ENCODE measurements at regions not wholly inside any gene's neighbourhood (a gene's known extent, or its start where the extent isn't known, plus 50 kb on each side); places are given as distances from the start of the nearest gene placed in this dataset.

DNA sequence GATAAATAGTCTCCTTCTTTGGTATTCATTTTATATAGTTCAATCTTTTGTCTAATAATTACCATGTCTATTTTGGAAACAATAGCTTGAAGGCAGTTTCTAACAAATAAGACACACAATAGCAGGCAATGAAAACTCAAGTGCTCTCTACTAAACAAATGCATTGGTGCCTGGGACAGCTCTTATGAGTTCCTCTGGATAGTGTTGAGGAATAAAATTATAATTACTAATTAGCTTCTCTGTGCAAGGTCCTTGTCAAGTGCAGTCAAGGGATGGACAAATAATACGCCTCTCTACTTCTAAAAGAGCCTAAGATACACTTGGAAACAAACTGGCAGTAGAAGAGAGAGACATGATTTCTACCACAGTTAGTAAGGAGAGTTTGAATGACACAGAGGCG is 229.0 kb upstream of the GLRA2 start:
- Histone ChIP-seq H3K4me2 (no peak overlapping the region), H3K4me3 (ENCODE audit: low read depth in 2 of 2, low read length in 1 of 2) (no peak overlapping the region), H3K9ac (no peak overlapping the region), H4K20me1 (ENCODE audit: insufficient read depth) (no peaks in the 10 kb centered on the region), H3K79me2 (ENCODE audit: insufficient read depth) (no peaks in the 10 kb centered on the region), H3F3A (replicated peaks; ENCODE audit: insufficient read depth) (no peaks in the 10 kb centered on the region), H3K4me1 (ENCODE audit: control insufficient read depth in 1 of 2, insufficient read depth in 2 of 2, low read depth in 1 of 2, low read length in 1 of 2) (no peaks in the 10 kb centered on the region), H3K27me3 (ENCODE audit: insufficient read depth) (no peaks in the 10 kb centered on the region), H3K9me3 (no peaks in the 10 kb centered on the region), H3K9me2 (no peaks in the 10 kb centered on the region), H2AFZ (ENCODE audit: low read depth) (no peak overlapping the region), H3K36me3 (replicated peaks in 1 of 2; ENCODE audit: control insufficient read depth in 1 of 2, insufficient read depth in 2 of 2, low read length in 1 of 2) (no peaks in the 10 kb centered on the region), H3K27ac (ENCODE audit: low read depth in 2 of 2, low read length in 1 of 2) (no peak overlapping the region)
- no peak for TF ChIP-seq GATA2 (CRISPR knock-in tag; IDR thresholded peaks at IDR 0.05)
- TF ChIP-seq GABPA (IDR thresholded peaks at IDR 0.05; ENCODE audit: low read depth), result no peak
- TF ChIP-seq SIN3A (IDR thresholded peaks at IDR 0.05; ENCODE audit: borderline replicate concordance, low read depth, low read length), result no peak
- TF ChIP-seq FOSL2 (IDR thresholded peaks at IDR 0.05; ENCODE audit: borderline replicate concordance, low read depth), result no peak
- TF ChIP-seq, protein P1, sequence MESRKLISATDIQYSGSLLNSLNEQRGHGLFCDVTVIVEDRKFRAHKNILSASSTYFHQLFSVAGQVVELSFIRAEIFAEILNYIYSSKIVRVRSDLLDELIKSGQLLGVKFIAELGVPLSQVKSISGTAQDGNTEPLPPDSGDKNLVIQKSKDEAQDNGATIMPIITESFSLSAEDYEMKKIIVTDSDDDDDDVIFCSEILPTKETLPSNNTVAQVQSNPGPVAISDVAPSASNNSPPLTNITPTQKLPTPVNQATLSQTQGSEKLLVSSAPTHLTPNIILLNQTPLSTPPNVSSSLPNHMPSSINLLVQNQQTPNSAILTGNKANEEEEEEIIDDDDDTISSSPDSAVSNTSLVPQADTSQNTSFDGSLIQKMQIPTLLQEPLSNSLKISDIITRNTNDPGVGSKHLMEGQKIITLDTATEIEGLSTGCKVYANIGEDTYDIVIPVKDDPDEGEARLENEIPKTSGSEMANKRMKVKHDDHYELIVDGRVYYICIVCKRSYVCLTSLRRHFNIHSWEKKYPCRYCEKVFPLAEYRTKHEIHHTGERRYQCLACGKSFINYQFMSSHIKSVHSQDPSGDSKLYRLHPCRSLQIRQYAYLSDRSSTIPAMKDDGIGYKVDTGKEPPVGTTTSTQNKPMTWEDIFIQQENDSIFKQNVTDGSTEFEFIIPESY (IDR thresholded peaks at IDR 0.05; ENCODE audit: borderline replicate concordance, low read depth), result no peak
- TF ChIP-seq TAF1 (IDR thresholded peaks at IDR 0.05; ENCODE audit: borderline replicate concordance, low read depth, low read length), result no peak
- TF ChIP-seq CHD2 (IDR thresholded peaks at IDR 0.05; ENCODE audit: low read length, partially characterized antibody), result no peak
- TF ChIP-seq, protein P2, sequence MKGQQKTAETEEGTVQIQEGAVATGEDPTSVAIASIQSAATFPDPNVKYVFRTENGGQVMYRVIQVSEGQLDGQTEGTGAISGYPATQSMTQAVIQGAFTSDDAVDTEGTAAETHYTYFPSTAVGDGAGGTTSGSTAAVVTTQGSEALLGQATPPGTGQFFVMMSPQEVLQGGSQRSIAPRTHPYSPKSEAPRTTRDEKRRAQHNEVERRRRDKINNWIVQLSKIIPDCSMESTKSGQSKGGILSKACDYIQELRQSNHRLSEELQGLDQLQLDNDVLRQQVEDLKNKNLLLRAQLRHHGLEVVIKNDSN (IDR thresholded peaks at IDR 0.05; ENCODE audit: borderline replicate concordance, low read depth), result no peak
- no peak for TF ChIP-seq EP300 (IDR thresholded peaks at IDR 0.05; ENCODE audit: borderline replicate concordance in 1 of 2, low read depth in 1 of 2, low read length in 1 of 2)
- no peak for TF ChIP-seq TCF12 (IDR thresholded peaks at IDR 0.05)
- no peak for TF ChIP-seq EZH2phosphoT487 (IDR thresholded peaks at IDR 0.05; ENCODE audit: borderline replicate concordance, low read depth)
- TF ChIP-seq SMC3 (IDR thresholded peaks at IDR 0.05; ENCODE audit: low read depth, low read length), result no peak
- POLR2A ChIA-PET, result no interaction called here
- 0% methylated on average over 2 of the region's 2 CpGs for WGBS (ENCODE audit: low lambda C conversion rate)
- CTCF ChIA-PET, result no interaction called here
- no peak for DNase-seq

DNA sequence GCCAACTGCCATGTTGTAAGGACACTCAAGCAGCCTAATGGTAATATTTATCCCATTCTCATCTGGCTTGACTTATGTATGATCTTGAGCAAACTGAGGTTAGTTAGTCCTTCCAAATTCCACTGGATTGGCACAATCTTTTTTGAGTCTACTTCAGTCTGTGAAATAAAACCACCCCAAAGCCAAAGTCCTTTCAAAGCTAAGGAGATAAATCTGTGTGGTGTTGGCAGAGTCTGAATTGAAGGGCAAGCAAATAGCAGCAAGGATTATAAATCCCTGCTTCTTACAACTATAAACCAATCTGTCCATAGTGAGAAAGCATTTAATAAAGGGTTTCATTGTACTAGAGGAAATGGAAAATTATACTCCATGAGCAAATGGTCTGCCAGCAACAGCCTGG is 233.9 kb upstream of the GLRA2 start:
- TF ChIP-seq NFIC (IDR thresholded peaks at IDR 0.05; ENCODE audit: borderline replicate concordance) (no peak), CHD2 (IDR thresholded peaks at IDR 0.05; ENCODE audit: low read length, partially characterized antibody) (no peak), MAX (IDR thresholded peaks at IDR 0.05; ENCODE audit: low read depth) (no peak), RFX5 (IDR thresholded peaks at IDR 0.05; ENCODE audit: low read length) (no peak)
- Histone ChIP-seq H4K20me1 (ENCODE audit: insufficient read depth) (no peaks in the 10 kb centered on the region), H3K4me1 (ENCODE audit: control insufficient read depth in 1 of 2, insufficient read depth in 2 of 2, low read depth in 1 of 2, low read length in 1 of 2) (no peaks in the 10 kb centered on the region), H3K9me3 (no peaks in the 10 kb centered on the region), H3K36me3 (replicated peaks in 1 of 2; ENCODE audit: control insufficient read depth in 1 of 2, insufficient read depth in 2 of 2, low read length in 1 of 2) (no peaks in the 10 kb centered on the region), H2AFZ (ENCODE audit: low read depth) (no peak overlapping the region), H3K27ac (ENCODE audit: low read depth in 2 of 2, low read length in 1 of 2) (no peak overlapping the region), H3K4me2 (no peak overlapping the region), H3K79me2 (ENCODE audit: insufficient read depth) (no peaks in the 10 kb centered on the region), H3F3A (replicated peaks; ENCODE audit: insufficient read depth) (no peaks in the 10 kb centered on the region), H3K9me2 (no peaks in the 10 kb centered on the region), H3K27me3 (ENCODE audit: insufficient read depth) (no peaks in the 10 kb centered on the region), H3K4me3 (ENCODE audit: low read depth in 2 of 2, low read length in 1 of 2) (no peak overlapping the region), H3K9ac (no peak overlapping the region)
- CTCF ChIA-PET, result no interaction called here
- no peak for DNase-seq
- POLR2A ChIA-PET, result no interaction called here

All from SK-N-SH (cell line).